ENCODE measurements at regions not wholly inside any gene's neighbourhood (a gene's known extent, or its start where the extent isn't known, plus 50 kb on each side); places are given as distances from the start of the nearest gene placed in this dataset.
A peak's percentile ranks its signal among the peaks of the same experiment; 100 is the strongest.
"Not testable (repeated sequence)": the region's sequence is repeated elsewhere in the genome, so short reads cannot be mapped to it uniquely, and the experiment has no call there.

DNA sequence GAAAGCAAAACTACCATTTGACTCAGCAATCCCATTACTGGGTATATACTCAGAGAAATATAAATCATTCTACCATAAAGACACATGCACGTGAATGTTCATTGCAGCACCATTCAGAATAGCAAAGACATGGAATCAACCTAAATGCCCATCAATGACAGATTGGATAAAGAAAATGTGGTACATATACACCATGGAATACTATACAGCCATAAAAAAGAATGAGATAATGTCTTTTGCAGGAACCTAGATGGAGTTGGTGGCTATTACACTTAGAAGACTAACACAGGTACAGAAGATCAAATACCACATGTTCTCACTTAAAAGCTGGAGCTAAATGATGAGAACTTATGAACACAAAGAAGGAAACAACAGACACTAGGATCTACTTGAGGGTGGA lies 647.1 kb downstream of the MAT2B start:
- H3K14ac ChIP-seq (ENCODE audit: low read length in 2 of 2); H3K18ac ChIP-seq (ENCODE audit: low read depth in 1 of 2, low read length in 2 of 2); H4K8ac ChIP-seq (ENCODE audit: low read length); H2BK15ac ChIP-seq (ENCODE audit: low read depth, poor library complexity, severe bottlenecking); H3K4me2 ChIP-seq (ENCODE audit: low read length, poor library complexity, severe bottlenecking); H2AK5ac ChIP-seq (ENCODE audit: low read length, severe bottlenecking); H3K4me1 ChIP-seq (ENCODE audit: control insufficient read depth, insufficient read depth, low read depth, low read length); H3K23ac ChIP-seq (ENCODE audit: low read length in 2 of 2); DNase-seq; H2BK12ac ChIP-seq (ENCODE audit: low read length in 2 of 2); H3K27me3 ChIP-seq (ENCODE audit: control insufficient read depth in 1 of 2, insufficient read depth in 1 of 2, low read length in 2 of 2); H3K79me1 ChIP-seq (replicated peaks; ENCODE audit: low read length, poor library complexity, severe bottlenecking); H3K4ac ChIP-seq (ENCODE audit: low read depth in 1 of 2, low read length in 2 of 2); H4K91ac ChIP-seq (ENCODE audit: low read length); H2BK120ac ChIP-seq (ENCODE audit: low read depth, low read length); H2AFZ ChIP-seq (ENCODE audit: low read depth, low read length); H2BK5ac ChIP-seq (ENCODE audit: low read depth, low read length, poor library complexity, severe bottlenecking); H3K9me3 ChIP-seq (ENCODE audit: control insufficient read depth, low read length); H3K4me3 ChIP-seq (ENCODE audit: insufficient read depth in 1 of 2, low read depth in 1 of 2, low read length in 2 of 2); H3K9ac ChIP-seq (ENCODE audit: low read length); H3K27ac ChIP-seq (ENCODE audit: low read length, poor library complexity, severe bottlenecking); H3K36me3 ChIP-seq (ENCODE audit: control insufficient read depth in 1 of 2, insufficient read depth in 2 of 2, low read depth in 1 of 2, low read length in 2 of 2): not testable (repeated sequence)
- no CpG with 5 or more reads among the region's 1 CpG for WGBS

- Histone ChIP-seq H2BK5ac (ENCODE audit: low read depth, low read length, poor library complexity, severe bottlenecking) (no peak overlapping the region), H3K4me2 (ENCODE audit: low read length, poor library complexity, severe bottlenecking) (no peak overlapping the region), H2BK15ac (ENCODE audit: low read depth, poor library complexity, severe bottlenecking) (no peak overlapping the region), H3K4me3 (ENCODE audit: insufficient read depth in 1 of 2, low read depth in 1 of 2, low read length in 2 of 2) (no peak overlapping the region), H3K9ac (ENCODE audit: low read length) (no peak overlapping the region), H3K9me3 (ENCODE audit: control insufficient read depth, low read length) (no peaks in the 10 kb centered on the region), H2AFZ (ENCODE audit: low read depth, low read length) (no peak overlapping the region), H3K18ac (ENCODE audit: low read depth in 1 of 2, low read length in 2 of 2) (no peak overlapping the region), H3K27ac (ENCODE audit: low read length, poor library complexity, severe bottlenecking) (no peak overlapping the region), H3K14ac (ENCODE audit: low read length in 2 of 2) (no peak overlapping the region), H3K36me3 (ENCODE audit: control insufficient read depth in 1 of 2, insufficient read depth in 2 of 2, low read depth in 1 of 2, low read length in 2 of 2) (no peaks in the 10 kb centered on the region), H2BK12ac (ENCODE audit: low read length in 2 of 2) (no peak overlapping the region), H3K79me1 (replicated peaks; ENCODE audit: low read length, poor library complexity, severe bottlenecking) (no peaks in the 10 kb centered on the region), H3K23ac (ENCODE audit: low read length in 2 of 2) (no peak overlapping the region), H3K4me1 (ENCODE audit: control insufficient read depth, insufficient read depth, low read depth, low read length) (no peaks in the 10 kb centered on the region), H2AK5ac (ENCODE audit: low read length, severe bottlenecking) (no peak overlapping the region), H4K8ac (ENCODE audit: low read length) (no peak overlapping the region), H2BK120ac (ENCODE audit: low read depth, low read length) (no peak overlapping the region), H4K91ac (ENCODE audit: low read length) (no peak overlapping the region), H3K4ac (ENCODE audit: low read depth in 1 of 2, low read length in 2 of 2) (no peak overlapping the region), H3K27me3 (ENCODE audit: control insufficient read depth in 1 of 2, insufficient read depth in 1 of 2, low read length in 2 of 2) (no peaks in the 10 kb centered on the region)
- 100% methylated on average over 1 of the region's 4 CpGs for WGBS
- peak; percentile 33 for DNase-seq
These were observed 648.2 kb downstream of the MAT2B start for GRCh38 chr5:164153469-164154172.

- Histone ChIP-seq H3K14ac (ENCODE audit: low read length in 2 of 2) (no peak overlapping the region), H2AK5ac (ENCODE audit: low read length, severe bottlenecking) (no peak overlapping the region), H3K9me3 (ENCODE audit: control insufficient read depth, low read length) (no peaks in the 10 kb centered on the region), H2BK120ac (ENCODE audit: low read depth, low read length) (no peak overlapping the region), H2BK12ac (ENCODE audit: low read length in 2 of 2) (no peak overlapping the region), H3K4ac (ENCODE audit: low read depth in 1 of 2, low read length in 2 of 2) (no peak overlapping the region), H2BK15ac (ENCODE audit: low read depth, poor library complexity, severe bottlenecking) (no peak overlapping the region), H3K27ac (ENCODE audit: low read length, poor library complexity, severe bottlenecking) (no peak overlapping the region), H3K4me2 (ENCODE audit: low read length, poor library complexity, severe bottlenecking) (no peak overlapping the region), H2BK5ac (ENCODE audit: low read depth, low read length, poor library complexity, severe bottlenecking) (no peak overlapping the region), H3K79me1 (replicated peaks; ENCODE audit: low read length, poor library complexity, severe bottlenecking) (no peaks in the 10 kb centered on the region), H3K18ac (ENCODE audit: low read depth in 1 of 2, low read length in 2 of 2) (no peak overlapping the region), H3K4me3 (ENCODE audit: insufficient read depth in 1 of 2, low read depth in 1 of 2, low read length in 2 of 2) (no peak overlapping the region), H2AFZ (ENCODE audit: low read depth, low read length) (no peak overlapping the region), H3K27me3 (ENCODE audit: control insufficient read depth in 1 of 2, insufficient read depth in 1 of 2, low read length in 2 of 2) (no peaks in the 10 kb centered on the region), H3K9ac (ENCODE audit: low read length) (no peak overlapping the region), H3K36me3 (ENCODE audit: control insufficient read depth in 1 of 2, insufficient read depth in 2 of 2, low read depth in 1 of 2, low read length in 2 of 2) (no peaks in the 10 kb centered on the region), H4K8ac (ENCODE audit: low read length) (no peak overlapping the region), H4K91ac (ENCODE audit: low read length) (no peak overlapping the region), H3K4me1 (ENCODE audit: control insufficient read depth, insufficient read depth, low read depth, low read length) (no peaks in the 10 kb centered on the region), H3K23ac (ENCODE audit: low read length in 2 of 2) (no peak overlapping the region)
- WGBS = 100% methylated on average over 4 of the region's 5 CpGs
- no peak for DNase-seq
These were observed 665.4 kb downstream of the MAT2B start for GRCh38 chr5:164170814-164171213.

DNA sequence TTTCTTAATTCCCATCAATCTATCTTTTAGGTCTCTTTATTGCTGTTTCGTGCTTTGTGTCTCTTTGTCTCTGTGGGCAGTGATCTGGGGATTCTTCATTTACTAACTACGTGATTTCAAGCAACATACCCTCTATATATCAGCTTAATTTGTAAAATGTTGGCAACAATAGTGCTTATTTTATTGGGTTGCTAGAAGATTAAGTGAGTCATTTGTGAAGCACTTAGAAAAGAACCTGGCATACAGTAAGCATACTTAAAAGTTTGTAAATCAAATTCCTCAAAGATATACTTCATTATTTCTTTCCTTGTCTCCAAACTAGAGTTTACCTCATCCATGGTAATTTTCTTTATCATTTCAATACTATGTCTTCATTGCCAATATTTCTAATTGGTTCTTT lies 669.7 kb downstream of the MAT2B start:
- no peaks in the 10 kb centered on the region for H3K9me3 ChIP-seq (ENCODE audit: control insufficient read depth, low read length)
- no peak overlapping the region for H3K4me2 ChIP-seq (ENCODE audit: low read length, poor library complexity, severe bottlenecking)
- H4K91ac ChIP-seq (ENCODE audit: low read length) = no peak overlapping the region
- no peaks in the 10 kb centered on the region for H3K27me3 ChIP-seq (ENCODE audit: control insufficient read depth in 1 of 2, insufficient read depth in 1 of 2, low read length in 2 of 2)
- no peak overlapping the region for H2BK5ac ChIP-seq (ENCODE audit: low read depth, low read length, poor library complexity, severe bottlenecking)
- no peak overlapping the region for H3K4me3 ChIP-seq (ENCODE audit: insufficient read depth in 1 of 2, low read depth in 1 of 2, low read length in 2 of 2)
- H2BK15ac ChIP-seq (ENCODE audit: low read depth, poor library complexity, severe bottlenecking) = no peak overlapping the region
- H3K4ac ChIP-seq (ENCODE audit: low read depth in 1 of 2, low read length in 2 of 2) = no peak overlapping the region
- no peak overlapping the region for H2BK120ac ChIP-seq (ENCODE audit: low read depth, low read length)
- H3K36me3 ChIP-seq (ENCODE audit: control insufficient read depth in 1 of 2, insufficient read depth in 2 of 2, low read depth in 1 of 2, low read length in 2 of 2) = no peaks in the 10 kb centered on the region
- DNase-seq = no peak
- H3K14ac ChIP-seq (ENCODE audit: low read length in 2 of 2) = no peak overlapping the region
- H3K18ac ChIP-seq (ENCODE audit: low read depth in 1 of 2, low read length in 2 of 2) = no peak overlapping the region
- no peak overlapping the region for H3K23ac ChIP-seq (ENCODE audit: low read length in 2 of 2)
- H3K9ac ChIP-seq (ENCODE audit: low read length) = no peak overlapping the region
- H3K79me1 ChIP-seq (replicated peaks; ENCODE audit: low read length, poor library complexity, severe bottlenecking) = no peaks in the 10 kb centered on the region
- H2AFZ ChIP-seq (ENCODE audit: low read depth, low read length) = no peak overlapping the region
- H2AK5ac ChIP-seq (ENCODE audit: low read length, severe bottlenecking) = no peak overlapping the region
- no peak overlapping the region for H4K8ac ChIP-seq (ENCODE audit: low read length)
- no peak overlapping the region for H2BK12ac ChIP-seq (ENCODE audit: low read length in 2 of 2)
- H3K4me1 ChIP-seq (ENCODE audit: control insufficient read depth, insufficient read depth, low read depth, low read length) = no peaks in the 10 kb centered on the region
- WGBS = no CpG with 5 or more reads among the region's 2 CpGs
- H3K27ac ChIP-seq (ENCODE audit: low read length, poor library complexity, severe bottlenecking) = no peak overlapping the region
